Liver (tissue), 3 donors: ENCODE measurements at regions not wholly inside any gene's neighbourhood (a gene's known extent, or its start where the extent isn't known, plus 50 kb on each side); places are given as distances from the start of the nearest gene placed in this dataset.

ENCODE experiments used
- CTCF ChIP-seq: fragments of 150-350 bp; IDR thresholded peaks from 2 replicates; pipeline ENCODE4 v1.5.1; 2017; ENCODE audit warnings: improper control_type of control experiment, low read depth, low read length; ENCODE audit not compliant: missing input control
- EGR1 ChIP-seq, 2 donors: IDR thresholded peaks; 2 replicates each; pipeline ENCODE4 v1.6.1; 2016 to 2018; ENCODE audit warnings: antibody characterized with exemption in 2 of 2, low read depth in 2 of 2
- MAX ChIP-seq: IDR thresholded peaks from 2 replicates; pipeline ENCODE4 v1.6.1; 2016; ENCODE audit warnings: antibody characterized with exemption
- SP1 ChIP-seq: IDR thresholded peaks from 2 replicates; pipeline ENCODE4 v1.6.1; 2018; ENCODE audit warnings: antibody characterized with exemption, mild to moderate bottlenecking
- TAF1 ChIP-seq: conservative IDR thresholded peaks from 2 replicates; pipeline ENCODE4 v1.6.1; 2016; ENCODE audit warnings: antibody characterized with exemption, mild to moderate bottlenecking
- donor health status: healthy.
- donor health status: healthy.

GRCh38 chr6:4451081-4451480 is 315.7 kb upstream of the ECI2 start:
- TF ChIP-seq CTCF, result no peak
- no peak for TF ChIP-seq EGR1 (IDR thresholded peaks at IDR 0.05; ENCODE audit: low read depth in 2 of 2)
- TF ChIP-seq MAX, result no peak
- TF ChIP-seq TAF1, result no peak
- TF ChIP-seq SP1, result no peak
